Occipital lobe (tissue), 1 donor: ENCODE measurements at regions not wholly inside any gene's neighbourhood (a gene's known extent, or its start where the extent isn't known, plus 50 kb on each side); places are given as distances from the start of the nearest gene placed in this dataset.
"Not testable (repeated sequence)": the region's sequence is repeated elsewhere in the genome, so short reads cannot be mapped to it uniquely, and the experiment has no call there.

Experiments used
- DNase-seq: peaks from one replicate; lab custom pipeline; 2025; lab: John Stamatoyannopoulos, UW

DNA sequence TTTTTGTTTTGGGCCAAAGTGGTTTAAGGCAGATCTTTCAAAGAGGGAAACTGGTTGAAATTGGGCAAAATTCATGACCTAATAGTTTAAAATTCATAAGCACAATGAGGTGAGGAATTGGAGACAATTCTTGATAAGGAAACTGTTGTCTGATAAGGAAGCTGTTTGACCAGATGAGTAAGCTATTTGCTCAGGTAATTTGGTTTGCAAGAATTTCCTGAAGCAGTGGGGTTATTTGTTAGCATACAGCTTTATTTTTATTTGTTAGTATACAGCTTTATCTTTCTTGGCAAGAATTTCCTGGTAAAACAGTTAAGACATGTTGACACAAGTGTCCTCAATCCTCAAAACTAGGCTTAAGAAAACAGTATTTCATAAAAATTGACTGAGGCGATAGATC, 559.0 kb downstream of the GALC start:
- DNase-seq: no peak

DNA sequence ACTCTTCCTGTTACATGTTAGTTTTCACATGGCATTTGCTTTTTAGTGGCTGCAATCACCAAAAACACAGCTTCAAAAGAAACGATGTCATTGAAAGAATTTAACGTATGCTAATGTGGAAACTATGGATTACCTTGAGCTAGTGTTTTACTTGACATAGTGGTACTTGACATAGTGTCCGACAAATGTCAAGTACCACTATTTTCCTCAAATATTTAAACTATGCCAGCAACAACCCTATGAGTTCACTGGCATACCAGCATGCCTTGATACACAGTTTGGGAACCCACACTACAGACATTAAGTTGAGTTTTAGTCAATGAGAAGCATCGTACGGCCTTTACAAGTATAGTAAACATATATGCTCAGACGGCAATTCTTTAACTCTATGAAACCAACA, 560.3 kb downstream of the GALC start:
- no peak for DNase-seq

DNA sequence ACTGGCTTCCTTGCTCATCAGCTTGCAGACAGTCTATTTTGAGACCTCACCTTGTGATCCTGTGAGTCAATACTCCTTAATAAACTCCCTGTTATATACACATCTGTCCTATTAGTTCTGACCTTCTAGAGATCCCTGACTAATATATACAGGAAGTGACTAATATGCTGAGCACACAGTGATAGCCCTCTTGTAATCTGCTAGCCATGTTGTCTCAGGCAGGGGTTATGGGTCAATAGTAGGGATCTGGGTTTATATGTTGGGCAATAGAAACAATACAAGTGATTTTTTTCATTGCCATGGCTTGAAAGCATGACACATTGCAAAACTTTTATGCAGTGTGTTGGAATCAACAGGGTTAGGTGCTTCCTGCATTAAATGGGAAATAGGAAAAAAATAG, 562.2 kb downstream of the GALC start:
- no peak for DNase-seq

DNA sequence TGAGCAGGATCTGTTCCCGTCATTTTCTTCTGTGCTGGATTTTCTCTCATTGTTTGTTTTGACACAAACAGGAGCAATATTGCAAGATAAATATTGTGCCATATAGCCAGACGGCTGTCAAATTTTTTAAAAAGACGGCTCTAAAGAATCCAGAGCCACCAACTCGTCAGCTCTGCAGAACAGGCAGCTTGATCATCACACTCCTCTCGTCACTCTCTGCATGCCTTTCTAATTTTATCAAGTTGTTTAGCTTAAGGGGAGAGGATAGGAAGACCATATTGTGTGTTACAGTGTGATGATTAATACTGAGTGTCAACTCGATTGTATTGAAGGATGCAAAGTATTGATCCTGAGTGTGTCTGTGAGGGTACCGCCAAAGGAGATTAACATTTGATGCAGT, 562.8 kb downstream of the GALC start:
- no peak for DNase-seq

DNA sequence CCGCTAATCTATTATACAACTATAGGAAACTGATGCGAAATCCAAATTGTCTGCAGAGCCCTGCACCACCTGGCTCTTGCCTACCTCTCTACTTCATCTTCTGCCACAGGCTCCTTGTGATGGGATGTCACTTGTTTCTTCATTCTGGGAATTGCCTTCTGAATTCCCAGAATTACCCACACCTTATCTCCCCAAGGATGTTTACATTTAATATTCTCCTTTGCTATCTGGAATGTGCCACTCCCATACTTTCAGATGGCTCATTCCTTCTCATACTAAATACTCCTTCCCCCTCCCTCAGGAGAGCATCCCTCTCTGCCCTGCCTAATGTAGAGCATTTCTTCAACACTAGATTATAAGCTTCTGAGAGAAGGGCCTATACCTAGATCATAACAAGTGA, 573.1 kb downstream of the GALC start:
- DNase-seq: no peak

DNA sequence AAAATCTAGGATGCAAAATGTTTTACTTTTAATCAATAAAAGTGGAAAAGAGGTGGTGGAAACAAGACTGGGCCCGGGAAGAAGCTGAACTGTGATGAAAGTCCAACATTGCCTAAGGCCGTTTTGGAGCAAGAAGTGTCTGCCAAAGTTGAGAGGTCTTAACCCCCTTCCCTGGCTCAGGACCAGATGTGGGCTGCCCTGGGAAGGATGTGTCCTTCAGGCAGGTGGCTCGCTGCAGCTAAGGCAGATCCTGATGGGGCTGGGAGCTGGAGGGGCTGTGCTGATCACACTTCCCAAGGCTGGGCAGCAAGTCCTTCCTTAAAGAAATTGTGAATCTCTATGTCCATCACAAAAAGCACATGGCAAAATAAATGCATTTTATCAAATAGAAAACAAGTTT, 581.6 kb downstream of the GALC start:
- no peak for DNase-seq

DNA sequence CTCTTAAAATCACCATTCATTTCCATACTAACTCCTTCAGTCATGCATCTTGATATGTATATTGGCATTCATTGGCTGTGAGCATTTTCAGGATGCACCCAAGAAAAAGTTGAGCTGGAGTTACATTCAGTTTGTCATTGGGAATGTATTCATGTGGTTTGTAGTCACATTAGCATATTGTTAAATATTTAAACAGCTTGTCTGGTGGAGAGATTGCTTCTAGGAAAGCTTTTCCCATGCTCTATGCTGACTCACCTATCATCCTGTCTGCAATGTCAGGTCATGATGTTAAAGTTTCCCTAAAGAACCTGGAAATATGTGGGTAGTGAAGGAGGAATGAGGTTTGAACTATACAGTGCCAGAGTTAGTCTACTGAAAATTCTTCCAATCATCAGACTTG, 583.6 kb downstream of the GALC start:
- DNase-seq: no peak

DNA sequence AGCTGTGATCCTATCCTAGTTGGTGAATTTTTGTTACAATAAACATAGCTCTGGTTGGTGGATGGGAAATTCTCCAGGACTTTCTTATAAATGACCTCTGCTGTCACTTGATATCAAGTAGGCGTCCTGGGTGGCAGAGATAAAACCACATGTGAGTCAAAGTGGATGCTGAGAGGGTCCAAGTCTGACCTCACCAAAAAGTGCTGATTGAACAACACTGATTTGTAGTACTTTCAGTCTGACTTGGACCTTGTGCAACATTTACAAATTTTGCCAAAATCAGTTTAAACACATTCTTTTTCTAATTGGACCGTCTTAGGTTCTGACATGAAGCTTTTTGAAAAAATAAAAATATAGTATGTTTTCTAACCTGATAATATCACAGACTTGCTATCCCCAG, 585.6 kb downstream of the GALC start:
- no peak for DNase-seq

DNA sequence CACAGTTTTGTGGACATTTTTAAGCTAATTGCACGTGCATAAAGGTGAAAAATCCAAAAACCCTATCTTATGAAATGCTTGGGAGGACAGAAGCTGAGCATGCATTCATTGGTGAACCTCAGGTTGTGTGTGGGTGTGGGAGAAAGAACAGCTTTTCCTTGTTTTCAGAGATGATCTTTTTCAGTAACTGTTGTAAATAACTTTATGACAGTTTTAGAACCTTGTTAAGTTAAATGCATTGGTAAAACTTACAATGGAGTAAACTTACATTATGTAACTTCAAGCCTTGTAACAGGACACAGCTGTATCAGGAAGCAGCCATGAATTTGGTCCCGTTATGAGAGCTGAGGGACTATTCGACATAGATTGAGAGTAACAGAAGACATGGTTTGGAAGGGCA, 587.4 kb downstream of the GALC start:
- no peak for DNase-seq

DNA sequence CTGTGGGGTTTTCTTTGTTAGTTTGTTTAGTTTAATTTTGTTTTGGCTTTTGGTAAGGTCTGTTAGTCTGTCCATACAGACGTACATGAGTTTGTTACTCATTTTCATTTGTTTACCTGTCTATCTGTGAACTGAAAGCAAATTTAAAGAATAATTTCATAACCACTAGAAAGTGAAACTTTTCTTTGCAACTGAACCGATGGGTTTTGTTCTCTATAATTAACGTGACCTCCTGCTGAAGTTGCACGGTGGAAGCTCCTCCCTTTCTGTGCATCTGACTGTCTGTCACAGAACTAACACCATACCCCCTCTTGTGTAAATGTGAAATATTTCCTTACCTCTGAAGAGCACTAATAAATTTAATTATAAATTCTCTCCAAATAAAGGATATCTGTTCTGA, 595.5 kb downstream of the GALC start:
- no peak for DNase-seq

DNA sequence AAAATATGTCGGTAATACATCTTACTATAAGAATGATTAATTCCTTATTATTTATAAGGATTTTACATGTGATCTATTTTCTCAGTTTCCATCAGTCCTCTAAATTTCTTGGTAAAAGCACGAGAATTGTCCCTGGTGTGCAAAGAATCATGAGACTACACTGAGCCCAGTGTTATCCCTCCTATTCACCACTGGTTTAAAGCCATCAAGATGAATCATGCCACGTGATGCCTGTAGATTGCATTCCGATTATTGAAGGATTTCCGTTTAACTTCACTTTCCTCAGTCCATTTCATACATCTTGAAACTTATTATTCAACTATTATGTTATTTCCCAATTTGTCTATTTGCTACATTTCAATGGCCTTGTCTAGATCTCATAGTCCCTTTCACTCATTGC, 601.9 kb downstream of the GALC start:
- no peak for DNase-seq

DNA sequence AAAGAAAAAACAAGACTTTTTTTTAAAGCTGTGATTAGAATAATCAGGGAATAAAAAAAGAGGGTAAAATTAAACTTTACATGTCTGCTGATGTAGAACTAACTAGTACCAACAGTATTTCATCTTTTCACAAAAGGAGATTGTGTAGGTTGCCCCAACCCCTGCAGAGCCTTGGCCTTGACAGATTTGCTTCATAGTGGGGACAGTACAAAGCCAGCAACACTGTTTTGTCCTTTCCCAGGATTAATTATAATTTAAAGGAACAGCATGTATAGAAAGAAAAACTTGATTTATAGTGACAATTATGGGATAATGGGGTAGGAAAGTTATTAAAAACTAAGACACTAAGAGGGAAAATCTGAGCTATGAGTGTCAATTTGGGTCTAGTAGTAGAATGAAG, 604.0 kb downstream of the GALC start:
- DNase-seq: no peak

DNA sequence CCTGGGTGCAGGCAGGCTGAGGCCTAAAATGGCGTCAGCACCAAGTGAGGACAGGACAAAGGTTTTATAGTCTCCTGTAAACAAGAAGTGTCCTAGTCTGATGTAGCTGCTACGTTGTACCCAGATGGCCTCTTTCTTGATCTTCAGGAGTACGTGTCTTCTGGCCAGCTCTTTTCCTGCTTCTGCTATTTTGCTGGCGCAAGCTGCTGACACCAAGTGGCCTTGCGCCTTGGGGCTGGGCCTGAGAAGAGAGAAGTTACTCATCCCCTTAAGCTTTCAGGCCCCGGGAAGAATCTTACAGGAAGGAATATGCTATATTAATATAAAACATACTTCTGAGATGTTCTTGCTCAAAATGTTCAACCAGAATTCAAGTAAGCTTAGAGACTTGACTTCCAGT, 605.2 kb downstream of the GALC start:
- DNase-seq: no peak

DNA sequence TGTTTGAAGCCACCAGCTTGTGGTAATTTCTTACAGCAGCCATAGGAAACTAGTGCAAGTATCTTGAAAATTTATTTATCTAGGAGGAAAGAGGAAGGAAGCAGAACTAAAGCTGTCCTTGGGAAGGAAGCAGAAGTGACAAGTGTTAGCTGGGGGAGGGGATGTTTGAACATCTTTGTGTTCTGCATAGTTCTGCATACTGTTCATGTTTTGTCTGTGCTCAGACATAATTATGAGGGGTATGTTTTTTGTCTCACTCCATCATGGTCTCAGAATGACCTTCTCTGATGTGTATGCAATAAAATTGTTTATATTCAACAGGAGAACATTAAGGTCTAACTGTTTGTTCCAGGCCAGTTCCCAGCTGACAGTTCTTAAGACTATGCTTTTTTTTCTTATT, 606.5 kb downstream of the GALC start:
- DNase-seq: no peak

DNA sequence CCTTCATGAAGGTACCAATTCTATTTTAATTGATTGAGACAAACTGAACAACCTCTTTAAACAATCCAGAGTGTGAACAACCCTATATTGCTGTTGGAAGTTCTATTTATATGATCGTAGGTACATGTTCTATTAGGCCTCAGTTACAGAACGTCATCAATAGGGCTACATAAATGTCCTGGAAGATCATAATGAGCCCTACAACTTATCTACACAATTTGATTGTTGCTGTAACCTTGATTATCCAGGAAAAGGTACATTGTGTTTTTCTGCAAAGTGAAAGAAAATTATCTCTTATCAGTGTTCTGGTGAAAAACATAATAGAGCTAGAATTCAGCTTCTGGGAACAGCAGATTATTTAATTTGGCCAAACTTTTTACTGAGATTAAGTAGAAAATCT, 612.9 kb downstream of the GALC start:
- DNase-seq: no peak

DNA sequence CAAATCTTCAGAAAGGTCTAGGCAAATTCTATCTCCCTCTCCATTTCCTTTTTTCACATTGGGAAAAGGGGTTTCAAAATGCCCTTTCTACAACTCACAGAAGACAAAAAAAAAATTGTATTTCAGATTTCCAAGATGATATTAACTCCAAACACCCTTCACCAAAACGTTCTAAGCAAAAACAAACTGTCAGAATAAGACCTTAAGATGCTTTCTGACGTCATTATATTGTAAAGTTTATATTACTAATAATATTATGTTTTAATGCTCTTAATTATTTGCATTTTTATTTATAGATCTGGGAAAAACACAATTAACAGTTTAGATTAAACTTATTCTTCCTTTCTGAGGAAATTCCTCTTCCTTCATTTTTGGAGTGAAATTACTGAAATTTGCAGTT, 624.2 kb downstream of the GALC start:
- no peak for DNase-seq

DNA sequence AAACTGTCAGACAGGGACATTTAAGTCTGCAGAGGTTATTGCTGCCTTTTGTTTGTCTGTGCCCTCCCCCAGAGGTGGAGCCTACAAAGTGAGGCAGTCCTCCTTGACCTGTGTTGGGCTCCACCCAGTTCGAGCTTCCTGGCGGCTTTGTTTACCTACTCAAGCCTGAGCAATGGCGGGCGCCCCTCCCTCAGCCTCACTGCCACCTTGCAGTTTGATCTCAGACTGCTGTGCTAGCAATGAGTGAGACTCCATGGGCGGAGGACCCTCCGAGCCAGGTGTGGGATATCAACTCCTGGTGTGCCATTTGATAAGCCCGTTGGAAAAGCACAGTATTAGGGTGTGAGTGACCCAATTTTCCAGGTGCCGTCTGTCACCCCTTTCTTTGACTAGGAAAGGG, 632.7 kb downstream of the GALC start:
- DNase-seq: not testable (repeated sequence)

DNA sequence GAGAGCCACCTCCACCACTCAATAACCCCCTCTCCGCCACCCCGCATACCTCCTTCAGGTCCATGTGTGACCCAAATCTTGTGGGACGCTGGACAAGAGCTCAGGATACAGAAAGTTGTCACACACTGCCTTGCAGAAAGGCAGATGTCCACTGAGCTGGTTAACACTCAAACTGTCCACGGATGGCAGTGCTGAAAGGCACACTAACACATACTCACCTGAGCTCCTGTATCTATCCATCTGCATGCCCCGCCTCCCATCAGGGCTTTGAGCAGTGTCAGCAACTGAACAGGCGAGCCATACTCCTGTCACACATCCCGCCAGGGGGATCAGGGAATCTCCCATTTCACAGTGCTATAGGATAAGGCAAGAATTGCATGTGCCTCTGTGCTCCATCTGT, 642.0 kb downstream of the GALC start:
- no peak for DNase-seq

DNA sequence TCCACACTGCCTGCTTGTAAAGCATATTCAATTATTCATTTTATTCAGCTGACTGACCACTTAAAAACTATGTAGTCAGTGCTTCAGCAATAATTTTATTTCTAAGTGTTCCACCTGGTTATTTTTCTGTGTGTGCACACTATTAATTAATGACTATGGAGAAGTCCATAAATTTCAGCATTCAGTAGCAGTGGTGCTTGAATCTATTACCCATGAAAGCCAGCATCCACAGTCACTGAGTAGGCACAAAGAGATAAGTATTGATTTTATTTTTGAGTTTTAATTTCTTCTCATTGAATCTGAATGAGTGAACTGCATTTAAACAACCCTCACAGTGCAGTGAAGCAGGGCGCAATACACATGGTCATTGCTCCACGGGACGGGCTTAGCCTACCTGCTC, 643.1 kb downstream of the GALC start:
- DNase-seq: no peak

DNA sequence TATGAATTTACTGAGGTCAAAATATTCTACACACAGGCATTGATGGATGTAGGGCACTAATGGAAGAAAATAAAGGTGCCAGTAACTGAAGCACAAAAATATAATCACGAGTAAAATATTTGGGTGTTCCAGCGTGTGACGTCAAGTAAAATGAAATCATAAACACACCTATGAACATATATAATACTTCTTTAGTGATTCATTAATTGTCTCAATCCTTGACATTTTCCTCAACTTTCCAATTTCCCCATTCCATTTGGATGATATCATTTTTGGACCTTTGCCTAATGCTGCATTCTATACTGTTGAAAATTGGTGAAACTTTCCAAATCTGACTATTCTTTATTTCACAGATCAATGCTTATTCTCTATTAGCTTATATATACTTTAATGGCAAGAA, 649.3 kb downstream of the GALC start:
- DNase-seq: no peak

DNA sequence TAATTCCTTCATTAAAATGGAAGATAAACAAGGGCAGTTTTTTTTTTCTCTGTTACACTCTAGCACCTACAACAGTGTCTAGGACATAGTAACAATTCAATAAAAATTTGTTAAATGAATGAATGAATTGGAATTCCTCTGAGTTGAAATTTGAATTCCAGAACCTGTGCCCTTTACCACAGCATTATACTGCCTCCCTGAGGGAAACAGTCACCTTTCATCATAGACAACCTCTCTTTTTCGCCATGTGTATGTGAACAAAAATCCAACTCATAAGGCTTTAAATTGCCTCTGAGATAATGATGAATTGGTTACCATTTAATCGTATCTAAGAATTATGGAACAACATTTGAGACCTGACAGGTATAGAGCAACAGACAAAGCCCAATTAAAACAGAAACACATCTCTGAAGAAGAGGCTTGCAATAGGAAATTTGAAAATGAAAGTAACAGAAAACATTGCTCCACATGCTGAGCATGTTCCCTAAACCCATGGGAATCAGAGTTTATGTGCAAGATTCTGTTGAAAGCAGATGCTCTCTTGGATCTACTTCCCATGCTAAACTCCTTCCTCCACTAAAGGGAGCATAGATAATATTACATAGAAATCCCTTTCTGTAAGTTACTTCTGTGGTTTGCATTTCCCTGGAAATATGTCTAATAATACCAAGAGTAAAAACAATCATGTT, 657.8 kb downstream of the GALC start:
- no peak for DNase-seq

DNA sequence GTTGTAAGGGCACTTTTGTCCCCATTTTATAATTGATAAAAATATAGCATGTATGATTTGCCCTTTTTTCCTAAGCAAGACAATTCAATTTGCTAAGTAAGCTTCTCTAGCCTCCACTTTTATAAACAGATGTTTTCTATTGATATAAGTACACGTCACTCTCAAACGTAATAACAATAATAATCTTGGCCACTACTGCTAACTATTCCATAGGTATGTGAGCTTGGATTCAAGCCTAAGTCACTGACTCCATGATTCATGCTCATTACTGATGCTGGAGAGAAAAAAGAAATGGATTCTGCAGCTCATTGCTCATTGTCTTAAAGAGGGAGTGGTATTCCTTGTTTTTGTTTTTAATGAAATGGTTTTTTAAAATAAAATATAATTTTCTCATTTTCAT, 661.0 kb downstream of the GALC start:
- no peak for DNase-seq

DNA sequence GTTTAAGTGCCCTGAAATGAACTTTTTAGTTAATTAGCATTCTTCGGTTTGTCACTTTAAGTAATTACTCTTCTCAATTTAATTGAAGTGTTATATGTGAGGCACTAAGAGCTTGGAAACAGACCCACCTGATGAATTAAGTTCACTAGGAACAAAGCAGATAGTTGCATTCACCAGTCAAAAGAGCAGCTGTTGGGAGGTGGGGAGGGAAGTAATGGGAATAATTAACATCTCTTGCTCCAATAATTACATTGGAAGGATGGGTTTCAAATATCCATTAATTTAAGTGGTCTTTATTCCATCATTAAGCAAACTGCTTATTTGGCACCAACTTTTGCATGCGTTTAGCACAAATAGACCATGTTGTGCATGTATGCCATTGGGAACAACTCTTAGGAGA, 667.2 kb downstream of the GALC start:
- DNase-seq: no peak

DNA sequence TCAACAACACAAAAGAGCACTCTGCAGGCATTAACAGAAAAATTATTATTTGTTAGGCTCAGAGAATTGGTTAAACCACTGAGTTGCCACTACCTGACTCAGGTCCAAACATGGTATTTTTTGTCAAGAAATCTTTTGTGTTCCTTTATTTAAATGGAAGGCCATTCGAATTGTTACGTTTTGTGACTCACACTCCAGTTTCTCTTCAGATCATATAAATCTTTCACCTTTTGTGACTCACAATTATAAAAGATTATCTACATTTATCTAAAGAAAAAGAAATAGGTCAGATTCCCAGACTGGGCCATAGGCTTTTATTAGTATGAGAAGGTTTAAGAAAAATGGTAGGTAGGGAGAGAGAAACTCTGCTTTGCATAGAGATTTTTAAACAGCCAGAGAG, 669.8 kb downstream of the GALC start:
- no peak for DNase-seq
